NOMO-1 (cell line): ENCODE measurements at regions not wholly inside any gene's neighbourhood (a gene's known extent, or its start where the extent isn't known, plus 50 kb on each side); places are given as distances from the start of the nearest gene placed in this dataset.
"Not testable (repeated sequence)": the region's sequence is repeated elsewhere in the genome, so short reads cannot be mapped to it uniquely, and the experiment has no call there.

Experiments used
- DNase-seq, 2 experiments: peaks; one replicate each; lab custom pipeline; 2025; ENCODE audit not compliant: unreplicated experiment in 2 of 2; lab: John Stamatoyannopoulos, UW

GRCh38 chrX:3184176-3184930, 143.1 kb downstream of the ARSF start:
- DNase-seq, result no peak

GRCh38 chrX:3181846-3182245, 140.6 kb downstream of the ARSF start:
- no peak for DNase-seq

GRCh38 chrX:3178329-3178728, 137.1 kb downstream of the ARSF start:
- DNase-seq, result no peak

- DNase-seq, result no peak
Measured at GRCh38 chrX:3177851-3178250, 136.6 kb downstream of the ARSF start.

GRCh38 chrX:3176439-3176820, 135.2 kb downstream of the ARSF start:
- DNase-seq, result no peak

GRCh38 chrX:3175659-3176438, 134.6 kb downstream of the ARSF start:
- no peak for DNase-seq

GRCh38 chrX:3172156-3172555, 130.9 kb downstream of the ARSF start:
- not testable (repeated sequence) for DNase-seq

GRCh38 chrX:3169421-3169820, 128.2 kb downstream of the ARSF start:
- no peak for DNase-seq

GRCh38 chrX:3167771-3168170, 126.5 kb downstream of the ARSF start:
- DNase-seq, result no peak

- DNase-seq, result no peak
Measured at GRCh38 chrX:3166670-3167455, 125.6 kb downstream of the ARSF start.

- DNase-seq, result no peak
Measured at GRCh38 chrX:3165808-3166207, 124.5 kb downstream of the ARSF start.
